ENCODE measurements at regions not wholly inside any gene's neighbourhood (a gene's known extent, or its start where the extent isn't known, plus 50 kb on each side); places are given as distances from the start of the nearest gene placed in this dataset.

GRCh38 chr3:173267716-173268115 is 126.7 kb upstream of the SPATA16 start (continued):
- no peak for TF ChIP-seq ZNF142 (CRISPR knock-in tag; IDR thresholded peaks at IDR 0.05)
- no peak for TF ChIP-seq ZBTB44 (CRISPR knock-in tag; IDR thresholded peaks at IDR 0.05)
- no peak for TF ChIP-seq SP5 (CRISPR knock-in tag; IDR thresholded peaks at IDR 0.05; ENCODE audit: borderline replicate concordance, low read depth)

GRCh38 chr3:173266441-173266840 is 125.4 kb upstream of the SPATA16 start:
- H3K4me1 ChIP-seq (ENCODE audit: insufficient read depth, low read length): no peaks in the 10 kb centered on the region
- BruUV-seq (replicated peaks): no TSS peak
- TF ChIP-seq TSC22D2 (CRISPR knock-in tag; IDR thresholded peaks at IDR 0.05; ENCODE audit: borderline replicate concordance) (no peak), BRCA1 (CRISPR knock-in tag; IDR thresholded peaks at IDR 0.05) (no peak), REST (IDR thresholded peaks at IDR 0.05; ENCODE audit: borderline replicate concordance in 1 of 2, low read depth in 1 of 2, low read length in 2 of 2) (no peak), CERS6 (CRISPR knock-in tag; IDR thresholded peaks at IDR 0.05) (no peak), ZNF660 (CRISPR knock-in tag; IDR thresholded peaks at IDR 0.05; ENCODE audit: borderline replicate concordance, low read depth) (no peak), PTBP1 (IDR thresholded peaks at IDR 0.05; ENCODE audit: low read depth, low read length, poor library complexity, severe bottlenecking) (no peak)

More at GRCh38 chr3:173266441-173266840, 125.4 kb upstream of the SPATA16 start:
- ChIA-PET CTCF (ENCODE audit: low intra/inter-chr PET ratio, low total read pairs) (no interaction called here), POLR2A (no interaction called here)
- ATAC-seq (no peak), DNase-seq (ENCODE audit: low spot score) (no peak), FAIRE-seq (no peak)
- Histone ChIP-seq H3K27me3 (ENCODE audit: control insufficient read depth in 1 of 2, insufficient read depth in 2 of 2, low read length in 2 of 2) (no peaks in the 10 kb centered on the region), H4K20me1 (ENCODE audit: insufficient read depth, low read length) (no peaks in the 10 kb centered on the region), H3K4me3 (replicated peaks in 1 of 3; ENCODE audit: insufficient read depth in 1 of 3, low read depth in 2 of 3, low read length in 3 of 3) (no peak overlapping the region), H3K27ac (ENCODE audit: extremely low read length, insufficient read depth, low read length) (no peak overlapping the region), H3K9me3 (ENCODE audit: low read length) (no peaks in the 10 kb centered on the region), H2AFZ (ENCODE audit: low read length) (no peak overlapping the region), H3K79me2 (ENCODE audit: insufficient read depth, low read length) (no peaks in the 10 kb centered on the region), H3K36me3 (replicated peaks in 1 of 2; ENCODE audit: control insufficient read depth in 1 of 2, insufficient read depth in 2 of 2, low read length in 2 of 2) (no peaks in the 10 kb centered on the region), H3K9ac (ENCODE audit: insufficient read depth, low read depth, low read length) (no peak overlapping the region), H3K4me2 (ENCODE audit: low read depth, low read length) (no peak overlapping the region)
- intact Hi-C loops (cut with micrococcal nuclease; ENCODE audit: unreplicated experiment): no loop called here
- 23% methylated on average over 3 of the region's 3 CpGs for WGBS (ENCODE audit: low lambda C conversion rate)
- in situ Hi-C loops (cut with HindIII; ENCODE audit: extremely low pct_ligation_motif_present, low pct_unique_long_range_greater_than_20kb): no loop called here

Measured in HepG2 (cell line).